ENCODE measurements at regions not wholly inside any gene's neighbourhood (a gene's known extent, or its start where the extent isn't known, plus 50 kb on each side); places are given as distances from the start of the nearest gene placed in this dataset.

DNA sequence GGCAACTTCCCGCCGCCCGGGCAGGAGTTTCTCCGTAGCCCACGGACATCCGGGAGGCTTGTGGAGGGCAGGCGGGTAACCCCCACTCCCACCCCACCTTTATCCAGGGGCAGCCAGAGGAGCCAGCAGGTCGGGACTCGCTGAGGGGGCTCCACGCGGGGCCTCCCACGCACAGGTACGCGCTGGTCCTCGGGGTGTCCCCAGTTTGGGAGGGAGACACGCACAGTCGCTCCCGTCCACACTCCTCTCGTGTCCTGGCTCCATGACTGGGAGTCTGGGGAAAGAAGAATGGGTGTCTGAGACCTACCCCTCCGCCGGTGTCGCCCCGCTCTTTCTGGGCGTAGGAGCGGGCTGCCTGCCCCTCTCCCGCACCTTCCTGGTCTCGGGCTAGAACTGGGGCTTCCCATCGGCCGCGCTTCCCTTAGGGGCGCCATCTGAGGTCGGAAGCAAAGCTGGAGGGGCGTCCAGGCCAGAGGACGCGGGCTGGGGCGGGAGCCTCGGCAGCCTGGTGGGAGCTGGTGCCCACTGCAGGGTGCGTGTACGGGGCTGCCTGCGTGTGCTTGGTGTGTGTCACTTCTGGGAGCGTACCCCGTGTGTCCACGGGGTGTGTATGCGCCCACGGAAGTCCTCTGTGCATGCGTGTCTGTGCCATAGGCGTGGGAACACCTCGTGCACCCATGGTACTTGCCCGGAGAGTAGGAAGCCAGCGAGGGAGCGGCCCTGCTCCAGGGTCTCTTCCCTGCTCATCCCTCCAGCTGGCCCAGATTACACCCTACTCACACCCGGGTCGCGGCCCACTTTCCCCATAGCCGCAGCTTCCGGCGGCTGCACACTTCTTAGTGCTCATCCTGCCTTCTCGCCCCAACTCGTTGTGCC lies 73.0 kb upstream of the LEP start:
- DNase-seq (ENCODE audit: low read depth) = no peak

DNA sequence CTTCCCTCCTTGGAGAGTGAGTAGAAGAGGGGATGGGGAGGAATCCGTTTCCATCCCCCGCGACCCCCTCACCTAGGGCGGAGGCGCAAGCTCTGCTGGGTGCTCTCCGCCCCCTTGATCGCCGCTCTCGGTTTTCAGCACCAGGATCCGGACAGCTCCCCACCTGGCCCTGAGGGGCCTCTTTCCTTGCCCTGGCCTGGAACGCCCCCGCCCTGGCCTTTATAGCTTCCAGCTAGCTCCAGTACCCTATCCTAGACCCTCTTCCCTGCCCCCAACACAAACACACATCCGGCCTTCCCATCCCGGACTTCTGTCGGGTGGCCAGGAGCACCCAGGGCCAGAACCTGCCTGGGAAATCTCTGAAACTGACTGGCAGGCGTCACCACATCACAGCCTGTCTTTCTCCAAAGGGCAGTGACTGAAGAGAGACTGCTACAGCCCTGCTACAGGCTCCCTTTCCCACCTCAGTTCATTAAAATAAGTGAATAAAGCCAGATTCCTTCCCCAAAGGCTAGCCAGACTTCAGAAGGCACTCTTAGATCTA lies 72.3 kb upstream of the LEP start:
- no peak for DNase-seq (ENCODE audit: low read depth)

DNA sequence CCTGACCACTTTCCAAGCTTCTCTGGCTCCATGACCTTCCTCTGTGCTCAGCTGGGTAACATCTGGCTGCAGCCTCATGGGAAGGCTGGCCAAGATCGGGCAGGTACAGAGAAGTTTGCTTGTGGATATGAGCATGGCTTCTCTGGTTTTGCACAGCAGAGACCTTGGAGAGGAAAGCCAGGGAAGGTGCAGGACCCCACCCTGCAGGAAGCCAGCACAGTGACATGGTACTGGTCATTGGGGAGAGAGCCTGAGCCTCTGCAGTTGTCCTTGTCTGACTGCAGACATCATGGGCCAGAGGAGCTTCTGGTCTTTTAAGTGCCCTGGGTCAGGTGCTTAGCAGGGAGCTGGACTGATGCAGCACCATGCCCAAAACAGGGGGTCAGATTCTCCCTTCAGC lies 70.6 kb upstream of the LEP start:
- DNase-seq (ENCODE audit: low read depth) = no peak

DNA sequence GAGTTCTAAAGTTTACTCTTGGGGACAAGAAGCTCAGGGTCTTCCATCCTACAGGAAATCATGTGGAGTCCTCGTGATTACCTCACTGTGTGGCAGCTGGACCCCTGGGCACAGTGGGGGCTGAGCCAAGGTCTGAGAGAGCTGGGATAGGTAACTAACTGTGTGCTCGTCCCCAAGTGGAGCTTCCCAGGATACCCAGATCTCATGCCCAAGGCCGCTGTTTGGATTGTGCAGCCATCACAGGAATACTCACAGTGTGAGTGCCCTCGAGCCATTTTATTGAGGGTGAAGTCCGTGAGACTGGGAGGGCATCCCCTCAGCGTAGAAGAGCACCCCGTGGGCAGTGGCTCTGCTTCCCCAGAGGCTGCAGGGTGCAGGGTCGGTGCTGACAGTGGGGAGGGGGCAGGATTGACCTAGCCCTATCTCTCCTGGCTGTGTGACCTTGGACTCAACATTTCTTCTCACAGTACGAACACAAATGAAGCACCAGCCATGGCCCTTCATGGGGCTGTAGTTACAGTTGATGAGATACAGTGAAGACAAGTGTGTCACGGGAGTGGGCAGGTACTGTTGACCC lies 69.6 kb upstream of the LEP start:
- no peak for DNase-seq (ENCODE audit: low read depth)

DNA sequence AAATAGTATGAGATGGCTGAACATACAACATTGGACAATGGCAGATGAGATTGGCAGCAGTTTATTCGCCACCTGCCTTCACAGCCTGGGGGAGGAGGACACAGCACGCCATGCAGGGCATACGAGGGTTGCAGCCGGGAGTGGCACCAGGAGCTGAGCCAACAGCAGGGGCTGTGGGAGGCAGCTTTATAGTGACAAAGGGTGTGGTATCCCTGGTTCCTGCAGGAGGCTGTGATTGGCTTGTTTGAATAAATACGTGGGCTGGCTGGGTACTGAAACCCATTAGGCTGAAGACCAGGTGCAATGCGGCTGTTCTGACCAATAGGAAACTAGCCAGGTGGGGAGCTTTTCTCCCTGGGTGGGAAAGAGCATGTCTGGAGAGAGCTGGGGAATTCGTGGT lies 68.9 kb upstream of the LEP start:
- no peak for DNase-seq (ENCODE audit: low read depth)

DNA sequence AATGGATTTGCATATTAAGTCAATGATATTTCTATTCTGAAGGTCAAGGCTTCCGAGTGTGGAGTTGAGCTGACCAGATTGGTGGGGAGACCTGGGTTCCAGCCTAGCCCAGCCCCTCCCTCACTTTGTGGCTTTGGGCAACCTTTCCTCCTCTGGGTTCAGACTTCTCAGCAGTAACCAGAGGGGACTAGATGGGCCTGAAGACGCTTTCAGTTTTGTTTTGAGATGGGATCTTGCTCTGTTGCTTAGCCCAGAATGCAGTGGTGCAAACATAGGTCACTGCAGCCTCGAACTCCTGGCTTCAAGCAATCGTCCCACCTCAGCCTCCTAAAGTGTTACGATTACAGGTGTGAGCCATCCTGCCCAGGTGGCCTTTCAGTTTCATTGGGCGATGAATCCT lies 68.1 kb upstream of the LEP start:
- DNase-seq (ENCODE audit: low read depth) = no peak

DNA sequence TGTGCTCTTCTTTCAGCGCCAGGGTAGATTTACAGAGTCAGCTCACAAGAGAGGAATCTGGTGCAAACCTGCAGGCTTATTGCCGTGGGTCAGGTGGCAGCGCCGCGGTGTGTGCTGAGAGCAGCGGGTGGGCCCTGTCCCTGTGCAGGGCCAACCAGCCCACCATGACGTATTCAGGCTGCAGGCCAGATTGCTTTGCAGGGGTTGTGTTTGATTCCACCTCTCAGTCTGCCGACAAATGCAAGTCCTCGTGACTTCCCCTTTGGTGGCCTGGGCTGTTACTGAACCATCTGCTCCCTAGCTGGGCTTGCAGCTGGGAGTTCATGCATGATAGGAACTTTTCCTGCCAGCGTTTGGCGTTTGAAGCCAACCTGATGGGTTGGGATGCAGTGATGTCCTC lies 66.7 kb upstream of the LEP start:
- no peak for DNase-seq (ENCODE audit: low read depth)

DNA sequence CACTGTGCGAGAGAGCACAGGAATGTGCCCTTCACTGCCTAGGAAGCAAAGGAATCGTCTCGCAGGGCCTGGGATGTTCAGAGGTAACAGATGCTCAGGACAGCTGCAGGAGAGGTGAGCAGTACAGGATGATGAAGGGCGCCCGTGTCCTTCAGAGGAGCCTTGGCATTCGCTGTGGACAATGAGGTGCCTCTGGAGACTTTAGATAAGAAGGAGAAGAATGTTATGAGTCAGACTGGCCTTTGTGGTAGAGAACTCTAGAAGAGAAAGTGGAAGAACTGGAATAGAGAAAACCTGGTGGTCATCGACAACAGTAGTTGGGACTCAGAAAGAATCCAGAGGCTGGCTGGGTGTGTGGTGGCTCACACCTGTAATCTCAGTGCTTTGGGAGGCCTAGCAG lies 64.4 kb upstream of the LEP start:
- DNase-seq (ENCODE audit: low read depth) = no peak

DNA sequence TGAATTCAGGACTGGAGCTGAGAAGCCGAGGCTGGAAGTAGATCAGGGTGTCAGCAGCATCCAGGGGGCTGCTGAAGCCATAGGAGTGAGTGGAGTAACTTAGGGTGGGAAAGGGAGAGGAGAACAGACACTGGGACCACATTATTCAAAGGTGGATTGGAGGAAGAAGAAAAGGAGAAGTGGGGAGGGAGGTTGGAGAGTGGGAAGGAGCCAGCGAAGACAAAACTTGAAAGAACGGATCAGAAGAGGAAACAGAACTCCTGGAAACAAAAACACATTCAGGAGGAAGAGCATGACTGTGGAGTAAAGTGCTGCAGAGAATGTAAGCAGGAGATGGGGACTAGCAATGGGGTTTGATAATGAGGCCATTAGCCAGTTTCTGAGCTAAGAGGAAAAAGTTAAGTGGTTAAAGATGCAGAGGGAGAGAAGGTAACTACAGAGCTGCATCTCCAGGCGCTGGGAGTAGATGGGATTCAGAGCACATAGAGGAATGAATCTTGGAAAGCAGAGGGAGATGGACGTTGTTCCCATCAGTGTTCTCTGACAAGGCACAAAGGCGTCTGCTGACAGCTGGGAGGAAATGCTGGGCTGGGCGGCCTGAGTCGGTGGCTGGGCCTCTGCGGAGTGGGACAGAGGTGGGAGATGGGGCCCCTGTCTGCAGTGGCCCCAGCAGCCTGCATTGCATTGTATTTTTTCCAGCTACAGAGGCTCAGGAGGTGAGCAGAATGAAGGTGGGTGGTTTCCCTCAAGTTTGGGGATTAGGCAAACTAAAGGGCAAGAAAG lies 63.1 kb upstream of the LEP start:
- no peak for DNase-seq (ENCODE audit: low read depth)

DNA sequence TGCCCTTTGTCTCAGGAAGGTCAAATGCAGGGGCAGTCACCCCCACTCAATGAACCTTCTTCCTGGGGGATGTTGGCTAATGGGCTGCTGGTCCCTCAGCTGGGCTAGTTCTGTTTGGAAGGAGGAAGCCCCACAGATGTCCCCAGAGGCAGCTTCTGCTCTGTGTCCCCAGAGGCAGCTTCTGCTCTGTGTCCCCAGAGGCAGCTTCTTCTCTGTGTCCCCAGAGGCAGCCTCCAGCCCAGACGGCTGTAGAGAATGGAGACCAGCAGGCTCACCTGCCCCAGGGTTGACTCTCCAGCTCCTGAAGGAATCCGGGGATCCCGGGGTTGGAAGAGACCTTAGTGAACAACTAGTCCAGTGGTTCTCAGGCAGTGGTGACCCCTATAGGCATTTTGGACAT lies 62.5 kb upstream of the LEP start:
- DNase-seq (ENCODE audit: low read depth) = no peak

DNA sequence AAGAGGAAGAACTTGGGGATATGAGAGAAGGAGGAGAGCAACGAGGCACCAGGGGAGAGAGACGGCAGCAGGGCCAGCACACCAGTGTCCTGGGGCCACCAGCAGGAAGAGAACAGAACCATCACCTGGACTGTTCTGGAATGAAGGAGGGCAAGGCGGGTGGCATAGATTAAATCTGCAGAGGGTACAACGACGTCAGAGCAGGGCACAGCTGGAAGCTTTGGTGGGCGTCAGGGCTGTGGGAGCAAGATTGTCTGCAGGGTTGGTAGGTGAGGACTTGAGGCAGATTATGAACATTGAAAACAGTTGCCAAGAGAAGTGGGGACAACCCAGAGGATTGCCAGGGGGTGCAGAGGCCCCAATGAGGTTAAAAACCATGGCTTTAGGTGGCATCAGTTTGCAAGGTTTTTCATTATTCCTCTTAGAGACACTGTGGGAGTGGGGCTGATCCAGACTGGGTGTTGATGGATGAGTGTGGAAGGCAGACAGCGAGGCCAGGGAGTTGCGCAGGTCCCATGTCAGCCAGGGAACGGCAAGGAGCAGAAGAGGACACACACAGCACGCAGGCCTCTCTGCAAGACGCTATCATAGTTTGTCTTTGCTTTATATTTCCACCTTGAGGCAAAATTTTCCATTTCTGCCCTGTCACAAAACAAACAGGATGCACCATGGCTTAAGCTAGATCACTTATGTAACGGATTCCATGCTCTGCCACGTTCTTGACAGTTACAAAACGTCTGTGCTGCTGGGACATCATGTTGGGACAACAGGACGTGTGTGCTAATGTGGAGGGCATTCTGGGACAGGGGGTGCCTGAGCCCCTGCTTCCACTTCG lies 52.5 kb upstream of the LEP start:
- no peak for DNase-seq (ENCODE audit: low read depth)

DNA sequence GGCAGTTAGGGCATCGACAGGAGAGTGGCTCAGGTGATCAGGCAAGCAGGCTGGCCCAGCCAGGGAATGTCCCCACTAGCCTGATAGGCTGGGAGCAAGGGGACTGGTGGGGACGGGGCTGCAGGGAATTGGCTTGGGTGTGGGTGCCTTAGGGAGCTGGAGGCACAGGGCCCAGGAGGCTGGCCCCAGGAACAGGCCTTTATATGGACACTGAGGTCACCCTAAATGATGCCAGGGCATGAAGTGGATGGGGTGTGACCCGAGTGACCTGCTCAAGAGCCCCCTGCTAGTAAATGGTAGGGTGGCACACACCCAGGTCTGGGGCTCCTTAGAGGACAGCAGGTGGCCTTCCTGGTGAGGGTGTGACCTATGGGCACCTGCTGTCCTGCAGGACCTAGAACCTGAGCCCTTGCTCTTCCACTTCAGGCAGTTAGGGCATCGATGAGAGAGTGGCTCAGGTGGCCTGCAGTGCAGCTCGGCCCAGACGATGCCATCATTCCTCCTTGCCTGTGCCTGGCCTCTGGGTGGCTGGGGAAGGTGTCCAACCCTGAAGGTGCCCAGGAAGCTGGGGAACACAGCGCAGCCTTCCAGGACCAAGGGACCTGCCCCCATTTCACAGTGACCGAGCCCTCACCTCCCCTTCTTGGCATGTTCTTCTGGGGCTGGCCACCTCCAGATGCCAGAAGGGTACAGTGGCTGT lies 51.7 kb upstream of the LEP start:
- DNase-seq (ENCODE audit: low read depth) = no peak

DNA sequence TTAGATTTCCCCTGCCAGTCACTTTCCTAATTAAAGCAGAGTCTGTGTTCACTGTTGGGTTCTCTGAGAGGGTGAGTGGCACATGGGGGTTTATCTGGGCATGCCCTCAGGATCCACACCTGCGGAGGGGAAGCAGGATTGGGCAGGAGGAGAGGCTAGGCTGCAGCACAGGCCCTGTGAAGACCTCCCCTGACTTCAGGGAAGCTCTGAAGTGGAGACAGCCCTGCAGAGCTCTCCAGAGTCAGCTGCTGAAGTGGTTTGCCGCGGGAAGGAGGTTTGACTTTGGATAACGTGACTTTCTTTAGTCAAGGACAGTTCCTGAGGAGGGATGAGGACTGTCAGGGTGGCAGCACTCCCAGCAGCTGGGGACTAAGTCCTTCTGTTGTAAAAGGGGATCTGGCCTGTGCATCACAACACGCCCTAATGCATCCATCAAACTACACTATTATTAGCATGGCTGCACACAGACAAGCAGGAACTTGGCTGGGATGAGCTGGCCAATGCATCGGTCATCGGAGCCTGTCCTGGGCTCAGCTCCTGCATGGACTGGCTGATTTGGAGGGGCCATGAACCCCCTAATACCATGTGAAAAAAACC lies 50.9 kb upstream of the LEP start:
- DNase-seq (ENCODE audit: low read depth) = no peak

DNA sequence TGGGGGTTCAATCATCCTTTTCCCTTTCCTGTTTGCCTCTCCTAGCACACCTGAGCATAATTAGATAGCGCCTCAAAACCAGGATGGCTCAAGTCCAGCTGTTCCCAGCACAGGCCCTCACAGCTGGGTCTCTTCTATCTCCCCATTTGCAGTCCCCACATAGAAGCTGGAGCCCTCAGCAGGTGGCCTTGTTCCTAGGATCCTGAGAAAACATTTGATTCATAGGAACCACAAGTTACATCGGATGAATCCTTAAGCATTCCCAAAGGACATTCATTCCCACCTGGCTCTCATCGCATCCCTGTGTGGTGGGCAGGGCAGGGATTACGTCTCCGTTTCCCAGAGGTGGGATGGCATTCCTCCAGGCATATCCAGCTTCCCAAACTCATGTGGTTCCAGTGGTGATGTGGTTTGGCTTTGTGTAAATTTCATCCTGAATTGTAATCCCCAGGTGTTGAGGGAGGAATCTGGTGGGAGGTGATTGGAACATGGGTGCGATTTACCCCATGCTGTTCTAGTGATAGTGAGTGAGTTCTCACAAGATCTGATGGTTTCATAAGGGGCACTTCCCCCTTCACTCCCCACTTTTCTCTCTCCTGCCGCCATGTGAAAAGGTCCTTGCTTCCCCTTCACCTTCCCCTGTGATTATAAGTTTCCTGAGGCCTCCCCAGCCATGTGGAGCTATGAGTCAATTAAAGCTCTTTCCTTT lies 49.8 kb upstream of the LEP start:
- no peak for DNase-seq (ENCODE audit: low read depth)
